Gastroesophageal sphincter (tissue), 3 donors: ENCODE measurements at regions not wholly inside any gene's neighbourhood (a gene's known extent, or its start where the extent isn't known, plus 50 kb on each side); places are given as distances from the start of the nearest gene placed in this dataset.

Experiments used
- POLR2A ChIP-seq, 2 donors: fragments of 450-650 bp; IDR thresholded peaks; one replicate each; pipeline ENCODE4 v1.6.1; 2017; ENCODE audit warnings: antibody characterized with exemption in 2 of 2, mild to moderate bottlenecking in 2 of 2, moderate library complexity in 1 of 2
- TF ChIP-seq, protein P1 (sequence below), 4 experiments: fragments of 200-600 bp in 2 of 4; fragments of 450-650 bp in 2 of 4; sonication (generic) in 1 of 4; IDR thresholded peaks; one replicate each; pipeline ENCODE4 v1.5.1; 2017 to 2019; ENCODE audit warnings: antibody characterized with exemption in 4 of 4, mild to moderate bottlenecking in 2 of 4, moderate library complexity in 2 of 4

GRCh38 chr2:163043201-163043600 lies 204.6 kb upstream of the KCNH7 start:
- TF ChIP-seq, protein P1, sequence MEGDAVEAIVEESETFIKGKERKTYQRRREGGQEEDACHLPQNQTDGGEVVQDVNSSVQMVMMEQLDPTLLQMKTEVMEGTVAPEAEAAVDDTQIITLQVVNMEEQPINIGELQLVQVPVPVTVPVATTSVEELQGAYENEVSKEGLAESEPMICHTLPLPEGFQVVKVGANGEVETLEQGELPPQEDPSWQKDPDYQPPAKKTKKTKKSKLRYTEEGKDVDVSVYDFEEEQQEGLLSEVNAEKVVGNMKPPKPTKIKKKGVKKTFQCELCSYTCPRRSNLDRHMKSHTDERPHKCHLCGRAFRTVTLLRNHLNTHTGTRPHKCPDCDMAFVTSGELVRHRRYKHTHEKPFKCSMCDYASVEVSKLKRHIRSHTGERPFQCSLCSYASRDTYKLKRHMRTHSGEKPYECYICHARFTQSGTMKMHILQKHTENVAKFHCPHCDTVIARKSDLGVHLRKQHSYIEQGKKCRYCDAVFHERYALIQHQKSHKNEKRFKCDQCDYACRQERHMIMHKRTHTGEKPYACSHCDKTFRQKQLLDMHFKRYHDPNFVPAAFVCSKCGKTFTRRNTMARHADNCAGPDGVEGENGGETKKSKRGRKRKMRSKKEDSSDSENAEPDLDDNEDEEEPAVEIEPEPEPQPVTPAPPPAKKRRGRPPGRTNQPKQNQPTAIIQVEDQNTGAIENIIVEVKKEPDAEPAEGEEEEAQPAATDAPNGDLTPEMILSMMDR (IDR thresholded peaks at IDR 0.05): no peak
- no peak for TF ChIP-seq POLR2A (IDR thresholded peaks at IDR 0.05)
